Kidney glomerular epithelial cell (primary cell): ENCODE measurements at regions not wholly inside any gene's neighbourhood (a gene's known extent, or its start where the extent isn't known, plus 50 kb on each side); places are given as distances from the start of the nearest gene placed in this dataset.

Source experiments
- DNase-seq: peaks from one replicate; lab custom pipeline; 2025; lab: John Stamatoyannopoulos, UW

GRCh38 chr9:99537996-99538395, 283.7 kb upstream of the NR4A3 start:
- no peak for DNase-seq

- no peak for DNase-seq
Measured at GRCh38 chr9:99544526-99544925, 277.2 kb upstream of the NR4A3 start.

GRCh38 chr9:99549441-99549840, 272.2 kb upstream of the NR4A3 start:
- no peak for DNase-seq

GRCh38 chr9:99555792-99556191, 265.9 kb upstream of the NR4A3 start:
- no peak for DNase-seq

GRCh38 chr9:99556998-99557397, 264.7 kb upstream of the NR4A3 start:
- no peak for DNase-seq

- no peak for DNase-seq
Measured at GRCh38 chr9:99557816-99558215, 263.9 kb upstream of the NR4A3 start.

- no peak for DNase-seq
Measured at GRCh38 chr9:99559776-99560175, 261.9 kb upstream of the NR4A3 start.

- DNase-seq, result no peak
Measured at GRCh38 chr9:99560561-99560960, 261.1 kb upstream of the NR4A3 start.

GRCh38 chr9:99561509-99561917, 260.2 kb upstream of the NR4A3 start:
- no peak for DNase-seq

- no peak for DNase-seq
Measured at GRCh38 chr9:99561961-99562565, 259.6 kb upstream of the NR4A3 start.

- DNase-seq, result no peak
Measured at GRCh38 chr9:99563364-99563763, 258.3 kb upstream of the NR4A3 start.

- no peak for DNase-seq
Measured at GRCh38 chr9:99565203-99565602, 256.5 kb upstream of the NR4A3 start.

- no peak for DNase-seq
Measured at GRCh38 chr9:99567436-99567835, 254.2 kb upstream of the NR4A3 start.

GRCh38 chr9:99569840-99570239, 251.8 kb upstream of the NR4A3 start:
- DNase-seq, result no peak

GRCh38 chr9:99572567-99572966, 249.1 kb upstream of the NR4A3 start:
- no peak for DNase-seq

GRCh38 chr9:99573085-99573484, 248.6 kb upstream of the NR4A3 start:
- DNase-seq, result no peak

GRCh38 chr9:99573886-99574285, 247.8 kb upstream of the NR4A3 start:
- DNase-seq, result no peak

- no peak for DNase-seq
Measured at GRCh38 chr9:99576002-99576401, 245.7 kb upstream of the NR4A3 start.

GRCh38 chr9:99576876-99577275, 244.8 kb upstream of the NR4A3 start:
- DNase-seq, result no peak

GRCh38 chr9:99577351-99577750, 244.3 kb upstream of the NR4A3 start:
- no peak for DNase-seq

GRCh38 chr9:99578666-99579065, 243.0 kb upstream of the NR4A3 start:
- no peak for DNase-seq

- no peak for DNase-seq
Measured at GRCh38 chr9:99579964-99580363, 241.7 kb upstream of the NR4A3 start.

GRCh38 chr9:99582814-99583213, 238.9 kb upstream of the NR4A3 start:
- DNase-seq, result no peak

GRCh38 chr9:99588299-99588698, 233.4 kb upstream of the NR4A3 start:
- no peak for DNase-seq

- DNase-seq, result no peak
Measured at GRCh38 chr9:99588747-99589146, 232.9 kb upstream of the NR4A3 start.
